ENCODE measurements at regions not wholly inside any gene's neighbourhood (a gene's known extent, or its start where the extent isn't known, plus 50 kb on each side); places are given as distances from the start of the nearest gene placed in this dataset.

GRCh38 chr5:133688391-133688790 is 76.0 kb upstream of the FSTL4 start:
- no peak for TF ChIP-seq CTCF (IDR thresholded peaks at IDR 0.05; ENCODE audit: borderline replicate concordance, insufficient read depth, low read depth, low read length)

GRCh38 chr5:133687212-133688061 is 75.1 kb upstream of the FSTL4 start:
- no peak overlapping the region for H3K4me3 ChIP-seq (ENCODE audit: low read depth, low read length)
- TF ChIP-seq CTCF (IDR thresholded peaks at IDR 0.05; ENCODE audit: borderline replicate concordance, insufficient read depth, low read depth, low read length) = no peak

More at GRCh38 chr5:133688391-133688790, 76.0 kb upstream of the FSTL4 start:
- H3K4me3 ChIP-seq (ENCODE audit: low read depth, low read length) = no peak overlapping the region

DNA sequence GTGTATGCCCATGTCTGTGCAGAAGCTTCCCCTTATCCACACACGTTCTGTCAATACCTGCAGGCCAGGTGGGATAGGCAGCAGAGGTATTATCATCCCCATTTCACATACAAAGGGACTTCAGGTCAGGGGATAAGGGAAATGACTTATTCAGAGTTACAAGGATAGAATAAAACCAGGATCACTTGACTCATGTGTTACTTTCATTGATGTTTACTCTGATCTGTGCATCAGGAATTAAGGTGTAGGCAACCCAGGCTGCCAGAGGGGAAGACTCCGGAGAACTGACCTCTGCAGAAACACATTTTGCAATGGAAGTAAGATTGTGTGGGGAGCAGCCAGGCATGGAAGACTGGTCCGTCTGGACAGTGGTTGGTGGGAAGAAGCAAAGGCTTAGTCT is 74.2 kb upstream of the FSTL4 start:
- TF ChIP-seq CTCF (IDR thresholded peaks at IDR 0.05; ENCODE audit: borderline replicate concordance, insufficient read depth, low read depth, low read length) = no peak
- H3K4me3 ChIP-seq (ENCODE audit: low read depth, low read length) = no peak overlapping the region

- no peak for TF ChIP-seq CTCF (IDR thresholded peaks at IDR 0.05; ENCODE audit: borderline replicate concordance, insufficient read depth, low read depth, low read length)
- no peak overlapping the region for H3K4me3 ChIP-seq (ENCODE audit: low read depth, low read length)
These were observed 73.2 kb upstream of the FSTL4 start for GRCh38 chr5:133685402-133686018.

DNA sequence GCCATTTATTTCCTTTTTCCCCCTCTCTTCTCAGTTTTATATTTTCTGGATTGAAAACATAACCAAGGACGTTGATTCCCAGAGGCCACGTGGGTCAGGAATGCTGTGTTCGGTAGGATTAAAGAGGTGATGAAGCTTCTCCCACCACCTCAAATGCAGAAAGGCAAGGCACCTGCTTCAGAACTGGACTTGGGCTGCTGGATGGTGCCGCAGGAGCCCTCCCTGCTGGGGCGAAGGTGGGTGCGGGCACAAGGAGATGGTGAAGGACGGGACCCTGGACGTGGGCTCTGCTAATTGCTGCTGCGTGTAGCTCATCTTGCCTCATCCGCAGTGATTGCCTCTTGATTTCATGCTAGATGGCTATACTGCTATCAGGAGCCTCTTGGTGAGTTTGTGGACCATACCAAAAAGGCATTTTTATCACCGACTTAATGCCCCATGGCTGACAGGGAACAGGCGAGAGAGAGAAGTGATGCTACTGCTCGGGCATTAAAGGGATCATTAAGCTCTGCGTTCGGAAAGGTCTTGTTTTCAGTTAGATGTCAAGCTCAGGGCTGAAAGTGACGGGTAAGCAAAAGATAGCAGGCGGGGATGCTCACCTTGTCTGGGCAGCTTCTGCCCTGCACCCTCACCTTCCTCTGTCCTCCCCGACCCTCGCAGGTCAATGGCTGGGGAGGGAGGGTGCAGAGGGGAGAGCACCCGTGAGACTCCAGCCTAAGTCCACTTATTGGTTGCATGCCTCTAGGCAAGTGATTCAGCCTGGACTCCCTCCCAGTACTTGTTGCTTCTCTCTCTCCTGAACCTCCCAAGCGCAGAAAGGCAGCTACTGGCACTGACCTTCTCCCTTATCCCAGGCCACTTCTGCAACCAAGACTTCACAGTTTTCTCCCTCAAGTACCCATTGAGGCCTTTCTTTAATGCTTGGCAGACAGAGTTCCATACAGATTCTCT is 71.6 kb upstream of the FSTL4 start:
- H3K4me3 ChIP-seq (ENCODE audit: low read depth, low read length) = no peak overlapping the region
- TF ChIP-seq CTCF (IDR thresholded peaks at IDR 0.05; ENCODE audit: borderline replicate concordance, insufficient read depth, low read depth, low read length) = no peak

GRCh38 chr5:133682451-133682850 is 70.1 kb upstream of the FSTL4 start:
- TF ChIP-seq CTCF (IDR thresholded peaks at IDR 0.05; ENCODE audit: borderline replicate concordance, insufficient read depth, low read depth, low read length) = no peak
- no peak overlapping the region for H3K4me3 ChIP-seq (ENCODE audit: low read depth, low read length)

Data from GM12875 (cell line).